RCC 7860 (cell line): ENCODE measurements at regions not wholly inside any gene's neighbourhood (a gene's known extent, or its start where the extent isn't known, plus 50 kb on each side); places are given as distances from the start of the nearest gene placed in this dataset.
A peak's percentile ranks its signal among the peaks of the same experiment; 100 is the strongest.
"Not testable (repeated sequence)": the region's sequence is repeated elsewhere in the genome, so short reads cannot be mapped to it uniquely, and the experiment has no call there.

Experiments
- DNase-seq: peaks from one replicate; pipeline ENCODE4 v3.0.0-alpha.2; 2015; ENCODE audit warnings: low spot score
- FAIRE-seq: peaks from 2 replicates; lab custom pipeline; 2012; peaks lifted over from hg19 to GRCh38; lab: Jason Lieb, UNC

- DNase-seq = no peak
These were observed 184.7 kb downstream of the CARTPT start for GRCh38 chr5:71903808-71904207.

GRCh38 chr5:71904852-71905251 lies 185.8 kb downstream of the CARTPT start:
- FAIRE-seq (no peak), DNase-seq (no peak)

More at GRCh38 chr5:71903808-71904207, 184.7 kb downstream of the CARTPT start:
- FAIRE-seq = no peak

GRCh38 chr5:71905834-71906711 lies 187.0 kb downstream of the CARTPT start:
- no peak for DNase-seq
- FAIRE-seq = no peak

- DNase-seq = no peak
- FAIRE-seq = no peak
These were observed 188.0 kb downstream of the CARTPT start for GRCh38 chr5:71907001-71907588.

GRCh38 chr5:71907608-71908145 lies 188.6 kb downstream of the CARTPT start:
- no peak for FAIRE-seq
- DNase-seq = no peak

- FAIRE-seq (no peak), DNase-seq (no peak)
These were observed 191.7 kb downstream of the CARTPT start for GRCh38 chr5:71910741-71911140.

GRCh38 chr5:71912021-71912420 lies 192.9 kb downstream of the CARTPT start:
- FAIRE-seq (no peak), DNase-seq (no peak)

- no peak for FAIRE-seq
- no peak for DNase-seq
These were observed 193.0 kb upstream of the MAP1B start for GRCh38 chr5:71914281-71914680.

GRCh38 chr5:71922584-71923106 lies 184.6 kb upstream of the MAP1B start:
- no peak for FAIRE-seq
- DNase-seq = peak; percentile 45

- no peak for DNase-seq
- no peak for FAIRE-seq
These were observed 183.5 kb upstream of the MAP1B start for GRCh38 chr5:71923755-71924154.

GRCh38 chr5:71924325-71924724 lies 182.9 kb upstream of the MAP1B start:
- FAIRE-seq (no peak), DNase-seq (no peak)

GRCh38 chr5:71924980-71925379 lies 182.3 kb upstream of the MAP1B start:
- DNase-seq = peak; percentile 11
- no peak for FAIRE-seq

- no peak for DNase-seq
- FAIRE-seq = no peak
These were observed 181.6 kb upstream of the MAP1B start for GRCh38 chr5:71925608-71926091.

- FAIRE-seq (no peak), DNase-seq (no peak)
These were observed 178.3 kb upstream of the MAP1B start for GRCh38 chr5:71929003-71929402.

GRCh38 chr5:71930554-71930953 lies 176.7 kb upstream of the MAP1B start:
- FAIRE-seq, DNase-seq: not testable (repeated sequence)

- FAIRE-seq = no peak
- peak; percentile 41 for DNase-seq
These were observed 175.1 kb upstream of the MAP1B start for GRCh38 chr5:71932131-71932654.

- FAIRE-seq (peak; percentile 35), DNase-seq (peak; percentile 85)
These were observed 174.5 kb upstream of the MAP1B start for GRCh38 chr5:71932655-71933338.

- DNase-seq = no peak
- no peak for FAIRE-seq
These were observed 173.0 kb upstream of the MAP1B start for GRCh38 chr5:71934322-71934721.

- DNase-seq = no peak
- no peak for FAIRE-seq
These were observed 169.2 kb upstream of the MAP1B start for GRCh38 chr5:71937921-71938698.

GRCh38 chr5:71938895-71939294 lies 168.4 kb upstream of the MAP1B start:
- FAIRE-seq = no peak

More at GRCh38 chr5:71938895-71939294, 168.4 kb upstream of the MAP1B start:
- peak; percentile 53 for DNase-seq
